Pancreas (tissue), 10 donors: ENCODE measurements at regions not wholly inside any gene's neighbourhood (a gene's known extent, or its start where the extent isn't known, plus 50 kb on each side); places are given as distances from the start of the nearest gene placed in this dataset.
A peak's percentile ranks its signal among the peaks of the same experiment; 100 is the strongest.

Experiments used
- ATAC-seq, 4 donors: fragments of 200-7000 bp; cut with Tn5 transposase; one replicate each; pipeline versions ENCODE4 v1.8.0 to v1.9.1; 2020; ENCODE audit warnings: mild to moderate bottlenecking in 4 of 4, moderate library complexity in 4 of 4
- DNase-seq, 6 donors: peaks; one replicate each; pipeline ENCODE4 v3.0.0-alpha.2; 2020
- FAIRE-seq: peaks from 2 replicates; lab custom pipeline; 2012; peaks lifted over from hg19 to GRCh38; lab: Jason Lieb, UNC
- H3K27ac ChIP-seq, 4 donors: fragments of 200-600 bp; sonication (generic); 1 replicate in 3 of 4; 2 replicates in 1 of 4; pipeline versions ENCODE4 v1.5.0 to v1.8.0; 2020
- H3K27me3 ChIP-seq, 4 donors: fragments of 200-600 bp; one replicate each; pipeline ENCODE4 v1.8.0; 2021
- H3K36me3 ChIP-seq, 3 donors: fragments of 200-600 bp; sonication (generic) in 1 of 3; one replicate each; pipeline versions ENCODE4 v1.5.0 to v1.8.0; 2020 to 2021
- H3K4me1 ChIP-seq, 3 donors: fragments of 200-600 bp; one replicate each; pipeline ENCODE4 v1.8.0; 2021
- H3K4me3 ChIP-seq, 4 donors: fragments of 200-600 bp; sonication (generic) in 2 of 4; one replicate each; pipeline versions ENCODE4 v1.5.0 to v1.8.0; 2020 to 2021
- H3K9me3 ChIP-seq, 4 donors: fragments of 200-600 bp; one replicate each; pipeline ENCODE4 v1.8.0; 2021
- WGBS, 2 donors: extraction: QIAGEN DNeasy Blood & Tissue Kit; methylation state at CpG; one replicate each; pipeline ENCODE4 v1.1.7; 2013; 5-methylcytosine and 5-hydroxymethylcytosine counted together
- intact Hi-C, 3 donors: fragments of 100-400 bp; cut with DNase I; formaldehyde crosslinking; loops; one replicate each; pipeline versions ENCODE4 v1.11.1 to v1.14.2; 2022
- TF ChIP-seq, protein P1 (sequence below), 4 donors: fragments of 200-600 bp; sonication (generic) in 3 of 4; IDR thresholded peaks; one replicate each; pipeline versions ENCODE4 v1.5.0 to v1.8.0; 2021; ENCODE audit warnings: antibody characterized with exemption in 4 of 4
- donor health status: healthy with polysubstance abuse.
- donor health status: DM: no; HTN: no; CAD: no; lungs with moderate emphysema.
- donor health status: DM: no; HTN: no; CAD: no.
- donor health status: control.
- donor health status: control.
- donor health status: Bipolar disorder and iron deficiency.
- donor health status: DM: yes; HTN: yes; CAD: no.
- donor health status: DM: no; HTN: no; CAD: no.
- donor health status: DM: no; HTN: no; CAD: no.
- donor health status: DM: yes; HTN: yes; CAD: no.

DNA sequence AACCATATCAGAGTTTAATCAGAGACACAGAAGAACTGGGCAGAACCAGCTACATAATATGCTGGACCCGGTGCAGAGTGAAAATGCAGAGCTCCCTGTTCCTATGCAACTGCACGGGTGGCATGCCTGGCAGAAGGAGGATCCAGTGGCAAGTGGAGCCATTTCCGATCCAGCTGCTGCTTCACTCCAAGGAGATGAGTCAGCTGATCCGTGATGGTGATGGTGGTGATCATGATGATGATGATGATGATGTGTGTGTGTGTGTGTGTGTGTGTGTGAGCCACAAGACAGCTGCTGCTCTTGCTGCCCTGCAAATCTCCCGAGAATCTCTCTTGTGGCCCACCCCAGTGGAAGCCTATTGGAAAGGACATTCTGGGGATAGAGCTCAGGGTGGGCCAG, 133.0 kb downstream of the URB2 start:
- intact Hi-C loops: no loop called here
- FAIRE-seq (no peak), ATAC-seq (no peak), DNase-seq (no peak)
- H3K4me3 ChIP-seq: no peak overlapping the region
- no peaks in the 10 kb centered on the region for H3K9me3 ChIP-seq
- TF ChIP-seq, protein P1, sequence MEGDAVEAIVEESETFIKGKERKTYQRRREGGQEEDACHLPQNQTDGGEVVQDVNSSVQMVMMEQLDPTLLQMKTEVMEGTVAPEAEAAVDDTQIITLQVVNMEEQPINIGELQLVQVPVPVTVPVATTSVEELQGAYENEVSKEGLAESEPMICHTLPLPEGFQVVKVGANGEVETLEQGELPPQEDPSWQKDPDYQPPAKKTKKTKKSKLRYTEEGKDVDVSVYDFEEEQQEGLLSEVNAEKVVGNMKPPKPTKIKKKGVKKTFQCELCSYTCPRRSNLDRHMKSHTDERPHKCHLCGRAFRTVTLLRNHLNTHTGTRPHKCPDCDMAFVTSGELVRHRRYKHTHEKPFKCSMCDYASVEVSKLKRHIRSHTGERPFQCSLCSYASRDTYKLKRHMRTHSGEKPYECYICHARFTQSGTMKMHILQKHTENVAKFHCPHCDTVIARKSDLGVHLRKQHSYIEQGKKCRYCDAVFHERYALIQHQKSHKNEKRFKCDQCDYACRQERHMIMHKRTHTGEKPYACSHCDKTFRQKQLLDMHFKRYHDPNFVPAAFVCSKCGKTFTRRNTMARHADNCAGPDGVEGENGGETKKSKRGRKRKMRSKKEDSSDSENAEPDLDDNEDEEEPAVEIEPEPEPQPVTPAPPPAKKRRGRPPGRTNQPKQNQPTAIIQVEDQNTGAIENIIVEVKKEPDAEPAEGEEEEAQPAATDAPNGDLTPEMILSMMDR (IDR thresholded peaks at IDR 0.05): no peak
- WGBS, 2 donors: 89 to 98% methylated on average over 5 of the region's 5 CpGs
- no peaks in the 10 kb centered on the region for H3K4me1 ChIP-seq
- no peaks in the 10 kb centered on the region for H3K36me3 ChIP-seq
- H3K27ac ChIP-seq: no peak overlapping the region
- no peaks in the 10 kb centered on the region for H3K27me3 ChIP-seq

GRCh38 chr1:229759586-229759985, 133.5 kb downstream of the URB2 start:
- no peaks in the 10 kb centered on the region for H3K36me3 ChIP-seq
- no peak for FAIRE-seq
- no peak for ATAC-seq

GRCh38 chr1:229760478-229760996, 134.5 kb downstream of the URB2 start:
- no peak overlapping the region for H3K27ac ChIP-seq
- no peaks in the 10 kb centered on the region for H3K9me3 ChIP-seq
- no peaks in the 10 kb centered on the region for H3K36me3 ChIP-seq
- FAIRE-seq: no peak
- no peaks in the 10 kb centered on the region for H3K4me1 ChIP-seq
- intact Hi-C loops: no loop called here
- TF ChIP-seq, protein P1 (IDR thresholded peaks at IDR 0.05): no peak
- no peaks in the 10 kb centered on the region for H3K27me3 ChIP-seq
- ATAC-seq: no peak
- H3K4me3 ChIP-seq: no peak overlapping the region
- WGBS, 2 donors: 91 to 96% methylated on average over 7 of the region's 7 CpGs
- no peak for DNase-seq

More at GRCh38 chr1:229759586-229759985, 133.5 kb downstream of the URB2 start:
- WGBS, 2 donors: 63 to 68% methylated on average over 2 of the region's 2 CpGs
- intact Hi-C loops: no loop called here
- no peaks in the 10 kb centered on the region for H3K27me3 ChIP-seq
- no peaks in the 10 kb centered on the region for H3K4me1 ChIP-seq
- TF ChIP-seq, protein P1 (IDR thresholded peaks at IDR 0.05): no peak
- H3K9me3 ChIP-seq: no peaks in the 10 kb centered on the region
- H3K27ac ChIP-seq: no peak overlapping the region
- DNase-seq: no peak
- H3K4me3 ChIP-seq: no peak overlapping the region

- 59 to 64% methylated on average over 5 of the region's 5 CpGs for WGBS, 2 donors
- Histone ChIP-seq H3K4me3 (no peak overlapping the region), H3K27me3 (no peaks in the 10 kb centered on the region), H3K4me1 (no peaks in the 10 kb centered on the region), H3K27ac (no peak overlapping the region), H3K9me3 (no peaks in the 10 kb centered on the region), H3K36me3 (no peaks in the 10 kb centered on the region)
- FAIRE-seq (no peak), ATAC-seq (no peak), DNase-seq (no peak)
- intact Hi-C loops: no loop called here
- TF ChIP-seq, protein P1 (IDR thresholded peaks at IDR 0.05): no peak
Measured at GRCh38 chr1:229762891-229763290, 136.8 kb downstream of the URB2 start.

GRCh38 chr1:229768232-229768631, 142.2 kb downstream of the URB2 start:
- Histone ChIP-seq H3K27me3 (no peaks in the 10 kb centered on the region), H3K4me3 (no peak overlapping the region), H3K27ac (no peak overlapping the region), H3K4me1 (no peaks in the 10 kb centered on the region), H3K9me3 (no peaks in the 10 kb centered on the region), H3K36me3 (no peaks in the 10 kb centered on the region)
- 29 to 32% methylated on average over 5 of the region's 5 CpGs for WGBS, 2 donors
- DNase-seq (no peak), ATAC-seq (peak in 2 of 4 donors; percentile 62), FAIRE-seq (no peak)
- intact Hi-C loops: no loop called here
- TF ChIP-seq, protein P1 (IDR thresholded peaks at IDR 0.05): no peak
